ENCODE measurements at regions not wholly inside any gene's neighbourhood (a gene's known extent, or its start where the extent isn't known, plus 50 kb on each side); places are given as distances from the start of the nearest gene placed in this dataset.

GRCh38 chr22:48226026-48227013, 1463.9 kb downstream of the TBC1D22A start:
- Histone ChIP-seq H3K9me3 (ENCODE audit: control insufficient read depth, insufficient read depth, low read depth, low read length) (no peaks in the 10 kb centered on the region; the same call in 1 of the 2 replicates), H3K27ac (ENCODE audit: extremely low read depth, low read depth, low read length) (no peak overlapping the region), H3K4me1 (ENCODE audit: control insufficient read depth, insufficient read depth, low read length) (no peaks in the 10 kb centered on the region), H3K4me3 (ENCODE audit: low read depth, low read length) (no peak overlapping the region), H3K36me3 (ENCODE audit: control insufficient read depth in 2 of 2, insufficient read depth in 1 of 2, low read length in 2 of 2) (no peaks in the 10 kb centered on the region)
- TF ChIP-seq, protein P1, sequence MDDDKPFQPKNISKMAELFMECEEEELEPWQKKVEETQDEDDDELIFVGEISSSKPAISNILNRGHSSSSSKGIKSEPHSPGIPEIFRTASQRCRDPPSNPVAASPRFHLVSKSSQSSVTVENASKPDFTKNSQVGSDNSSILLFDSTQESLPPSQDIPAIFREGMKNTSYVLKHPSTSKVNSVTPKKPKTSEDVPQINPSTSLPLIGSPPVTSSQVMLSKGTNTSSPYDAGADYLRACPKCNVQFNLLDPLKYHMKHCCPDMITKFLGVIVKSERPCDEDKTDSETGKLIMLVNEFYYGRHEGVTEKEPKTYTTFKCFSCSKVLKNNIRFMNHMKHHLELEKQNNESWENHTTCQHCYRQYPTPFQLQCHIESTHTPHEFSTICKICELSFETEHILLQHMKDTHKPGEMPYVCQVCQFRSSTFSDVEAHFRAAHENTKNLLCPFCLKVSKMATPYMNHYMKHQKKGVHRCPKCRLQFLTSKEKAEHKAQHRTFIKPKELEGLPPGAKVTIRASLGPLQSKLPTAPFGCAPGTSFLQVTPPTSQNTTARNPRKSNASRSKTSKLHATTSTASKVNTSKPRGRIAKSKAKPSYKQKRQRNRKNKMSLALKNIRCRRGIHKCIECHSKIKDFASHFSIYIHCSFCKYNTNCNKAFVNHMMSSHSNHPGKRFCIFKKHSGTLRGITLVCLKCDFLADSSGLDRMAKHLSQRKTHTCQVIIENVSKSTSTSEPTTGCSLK (tag by site-specific recombination; IDR thresholded peaks at IDR 0.05): no peak
- TF ChIP-seq ZBTB44 (tag by site-specific recombination; IDR thresholded peaks at IDR 0.05) (no peak), ZNF670 (tag by site-specific recombination; IDR thresholded peaks at IDR 0.05; ENCODE audit: low read depth) (no peak), ZNF704 (tag by site-specific recombination; IDR thresholded peaks at IDR 0.05) (no peak), ZNF10 (tag by site-specific recombination; IDR thresholded peaks at IDR 0.05) (no peak), KLF16 (tag by site-specific recombination; IDR thresholded peaks at IDR 0.05) (no peak), ZNF660 (tag by site-specific recombination; IDR thresholded peaks at IDR 0.05) (no peak), ZNF560 (tag by site-specific recombination; IDR thresholded peaks at IDR 0.05; ENCODE audit: borderline replicate concordance) (no peak), ZNF626 (tag by site-specific recombination; IDR thresholded peaks at IDR 0.05) (no peak), ZNF146 (tag by site-specific recombination; IDR thresholded peaks at IDR 0.05) (no peak)
- POLR2A ChIA-PET: no interaction called here
- CTCF ChIA-PET: no interaction called here

- CTCF ChIA-PET: interaction anchor here (0.6 kb wide), 1 partner anchor 170 kb away, joined by 4 read pairs; no protein-coding TSS in a partner anchor
- Histone ChIP-seq H3K27ac (ENCODE audit: extremely low read depth, low read depth, low read length) (no peak overlapping the region), H3K9me3 (ENCODE audit: control insufficient read depth, insufficient read depth, low read depth, low read length) (no peaks in the 10 kb centered on the region; the same call in 1 of the 2 replicates), H3K4me3 (ENCODE audit: low read depth, low read length) (no peak overlapping the region), H3K4me1 (ENCODE audit: control insufficient read depth, insufficient read depth, low read length) (no peaks in the 10 kb centered on the region), H3K36me3 (ENCODE audit: control insufficient read depth in 2 of 2, insufficient read depth in 1 of 2, low read length in 2 of 2) (no peaks in the 10 kb centered on the region)
- TF ChIP-seq ZNF561 (tag by site-specific recombination; IDR thresholded peaks at IDR 0.05; ENCODE audit: borderline replicate concordance): no peak
- TF ChIP-seq MEIS1 (CRISPR knock-in tag; IDR thresholded peaks at IDR 0.05; ENCODE audit: borderline replicate concordance): no peak
- TF ChIP-seq ZNF391 (tag by site-specific recombination; IDR thresholded peaks at IDR 0.05; ENCODE audit: borderline replicate concordance, low read depth): no peak
- no peak for TF ChIP-seq ZNF202 (tag by site-specific recombination; IDR thresholded peaks at IDR 0.05; ENCODE audit: borderline replicate concordance)
- TF ChIP-seq ZNF704 (tag by site-specific recombination; IDR thresholded peaks at IDR 0.05): no peak
- no peak for TF ChIP-seq ZNF26 (tag by site-specific recombination; IDR thresholded peaks at IDR 0.05)
- TF ChIP-seq ZNF521 (tag by site-specific recombination; IDR thresholded peaks at IDR 0.05): no peak
- TF ChIP-seq BCL11B (tag by site-specific recombination; IDR thresholded peaks at IDR 0.05; ENCODE audit: low read depth): no peak
- POLR2A ChIA-PET: no interaction called here
Measured at GRCh38 chr22:48224332-48224731, 1461.9 kb downstream of the TBC1D22A start.
